WTC11 (cell line): ENCODE measurements at regions not wholly inside any gene's neighbourhood (a gene's known extent, or its start where the extent isn't known, plus 50 kb on each side); places are given as distances from the start of the nearest gene placed in this dataset.

ENCODE experiments used
- ATAC-seq: fragments of 200-7000 bp; cut with Tn5 transposase; 2 replicates; pipeline ENCODE4 v1.10.0; 2021; ENCODE audit warnings: mild to moderate bottlenecking, moderate library complexity
- CTCF ChIA-PET: fragments of 300-600 bp; sonication (Branson Sonifier 250); formaldehyde crosslinking; loops from one replicate; lab custom pipeline; 2021; ENCODE audit warnings: antibody characterized with exemption; lab: Charles Lee
- POLR2A ChIA-PET: fragments of 350-600 bp; sonication (Branson Sonifier 250); formaldehyde crosslinking; loops from one replicate; lab custom pipeline; 2021; ENCODE audit warnings: antibody characterized with exemption; lab: Charles Lee
- DNase-seq: peaks from one replicate; pipeline ENCODE4 v3.0.0; 2021; ENCODE audit warnings: low spot score
- H3K27ac Mint-ChIP-seq: 2 replicates; pipeline ENCODE4 v1.8.0; 2021; ENCODE audit warnings: mixed read lengths
- H3K27me3 Mint-ChIP-seq: 2 replicates; pipeline ENCODE4 v1.8.0; 2021; ENCODE audit warnings: low read depth, mild to moderate bottlenecking, moderate library complexity, mixed read lengths
- H3K36me3 Mint-ChIP-seq: 2 replicates; pipeline ENCODE4 v1.8.0; 2021; ENCODE audit warnings: mixed read lengths
- H3K4me1 Mint-ChIP-seq: 2 replicates; pipeline ENCODE4 v1.8.0; 2022; ENCODE audit warnings: mixed read lengths
- H3K4me3 Mint-ChIP-seq: 2 replicates; pipeline ENCODE4 v1.8.0; 2021; ENCODE audit warnings: mild to moderate bottlenecking, moderate library complexity, mixed read lengths
- H3K9me3 Mint-ChIP-seq: 2 replicates; pipeline ENCODE4 v1.8.0; 2021; ENCODE audit warnings: mixed read lengths
- E2F5 ChIP-seq: sonication (generic); formaldehyde crosslinking; IDR thresholded peaks from 2 replicates; pipeline ENCODE4 v1.8.1; 2022; ENCODE audit warnings: mild to moderate bottlenecking, moderate library complexity, missing genetic modification reagents
- EMX1 ChIP-seq: fragments of 250-450 bp; sonication (Bioruptor Pico); IDR thresholded peaks from 2 replicates; pipeline ENCODE4 v1.8.0; 2021; ENCODE audit warnings: mild to moderate bottlenecking
- GRHL2 ChIP-seq: fragments of 250-450 bp; sonication (Bioruptor Pico); IDR thresholded peaks from 2 replicates; pipeline ENCODE4 v1.8.0; 2022; ENCODE audit warnings: mild to moderate bottlenecking, moderate library complexity; ENCODE audit not compliant: insufficient replicate concordance, severe bottlenecking
- HMGA2 ChIP-seq: fragments of 250-450 bp; sonication (Bioruptor Pico); IDR thresholded peaks from 2 replicates; pipeline ENCODE4 v1.4.0; 2021; ENCODE audit warnings: mild to moderate bottlenecking, moderate library complexity
- OVOL2 ChIP-seq: fragments of 250-450 bp; sonication (Bioruptor Pico); IDR thresholded peaks from 2 replicates; pipeline ENCODE4 v1.9.0; 2021; ENCODE audit warnings: mild to moderate bottlenecking, borderline replicate concordance
- PRRX2 ChIP-seq: fragments of 250-450 bp; sonication (Bioruptor Pico); IDR thresholded peaks from 2 replicates; pipeline ENCODE4 v1.8.0; 2021; ENCODE audit warnings: mild to moderate bottlenecking
- RELA ChIP-seq: sonication (generic); formaldehyde crosslinking; IDR thresholded peaks from 2 replicates; pipeline ENCODE4 v1.8.1; 2022; ENCODE audit warnings: missing genetic modification reagents, mild to moderate bottlenecking, borderline replicate concordance
- ZBTB21 ChIP-seq: sonication (generic); formaldehyde crosslinking; IDR thresholded peaks from 2 replicates; pipeline ENCODE4 v1.8.1; 2023; ENCODE audit warnings: mild to moderate bottlenecking, missing genetic modification reagents, borderline replicate concordance
- ZMAT4 ChIP-seq: fragments of 250-450 bp; sonication (Bioruptor Pico); IDR thresholded peaks from 2 replicates; pipeline ENCODE4 v1.9.0; 2021; ENCODE audit warnings: mild to moderate bottlenecking
- ZNF317 ChIP-seq: sonication (generic); formaldehyde crosslinking; IDR thresholded peaks from 2 replicates; pipeline ENCODE4 v1.8.1; 2023; ENCODE audit warnings: low read depth, mild to moderate bottlenecking, moderate library complexity, missing genetic modification reagents, borderline replicate concordance
- ZNF671 ChIP-seq: fragments of 250-450 bp; sonication (Bioruptor Pico); IDR thresholded peaks from 2 replicates; pipeline ENCODE4 v1.8.0; 2021; ENCODE audit warnings: mild to moderate bottlenecking
- TF ChIP-seq, protein P1 (sequence below): sonication (generic); formaldehyde crosslinking; IDR thresholded peaks from 2 replicates; pipeline ENCODE4 v1.8.1; 2022; ENCODE audit warnings: mild to moderate bottlenecking, missing genetic modification reagents, moderate library complexity, borderline replicate concordance
- TF ChIP-seq, protein P2 (sequence below): sonication (generic); formaldehyde crosslinking; IDR thresholded peaks from 2 replicates; pipeline ENCODE4 v1.8.0; 2022; ENCODE audit warnings: mild to moderate bottlenecking, missing genetic modification reagents
- TF ChIP-seq, protein P3 (sequence below): sonication (generic); formaldehyde crosslinking; conservative IDR thresholded peaks from 2 replicates; pipeline ENCODE4 v1.8.1; 2023; ENCODE audit warnings: mild to moderate bottlenecking, low read depth, missing genetic modification reagents, moderate library complexity
- TF ChIP-seq, protein P4 (sequence below): sonication (generic); formaldehyde crosslinking; conservative IDR thresholded peaks from 2 replicates; pipeline ENCODE4 v1.8.1; 2022; ENCODE audit warnings: mild to moderate bottlenecking, missing genetic modification reagents
- TF ChIP-seq, protein P5 (sequence below): sonication (generic); formaldehyde crosslinking; IDR thresholded peaks from 2 replicates; pipeline ENCODE4 v1.8.0; 2022; ENCODE audit warnings: mild to moderate bottlenecking, missing genetic modification reagents

DNA sequence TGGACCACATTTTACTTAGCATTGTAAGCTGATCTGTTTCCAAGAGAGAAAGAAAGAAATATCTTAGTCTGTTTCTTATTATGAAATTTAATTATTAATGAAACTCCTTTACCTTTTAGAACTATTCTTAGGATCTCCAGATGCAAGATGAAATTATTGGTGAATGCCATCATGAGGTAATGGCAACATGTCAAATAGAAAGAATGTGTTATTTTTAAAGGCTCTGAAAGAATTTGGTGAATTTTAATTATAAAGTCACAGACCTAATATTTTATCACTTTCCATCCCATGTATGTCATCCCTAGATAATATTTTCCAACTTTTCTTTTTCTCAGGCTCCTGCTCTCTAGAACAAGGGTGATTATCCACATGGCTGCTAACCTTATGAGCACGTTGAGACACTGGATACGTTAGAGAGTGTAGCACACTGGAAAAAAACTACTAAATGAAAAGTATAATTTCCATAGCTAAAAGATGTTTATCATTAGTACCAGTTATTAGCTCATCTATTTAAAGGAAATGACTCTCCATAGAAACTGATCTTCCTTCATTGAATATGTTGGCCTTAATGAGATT lies 95.2 kb upstream of the SCG2 start (continued):
- TF ChIP-seq ZMAT4 (CRISPR knock-in tag) (no peak), OVOL2 (no peak), RELA (no peak), PRRX2 (no peak), ZNF317 (CRISPR knock-in tag) (no peak), GRHL2 (no peak), ZBTB21 (CRISPR knock-in tag) (no peak)
- TF ChIP-seq, protein P1, sequence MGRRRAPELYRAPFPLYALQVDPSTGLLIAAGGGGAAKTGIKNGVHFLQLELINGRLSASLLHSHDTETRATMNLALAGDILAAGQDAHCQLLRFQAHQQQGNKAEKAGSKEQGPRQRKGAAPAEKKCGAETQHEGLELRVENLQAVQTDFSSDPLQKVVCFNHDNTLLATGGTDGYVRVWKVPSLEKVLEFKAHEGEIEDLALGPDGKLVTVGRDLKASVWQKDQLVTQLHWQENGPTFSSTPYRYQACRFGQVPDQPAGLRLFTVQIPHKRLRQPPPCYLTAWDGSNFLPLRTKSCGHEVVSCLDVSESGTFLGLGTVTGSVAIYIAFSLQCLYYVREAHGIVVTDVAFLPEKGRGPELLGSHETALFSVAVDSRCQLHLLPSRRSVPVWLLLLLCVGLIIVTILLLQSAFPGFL: no peak
- TF ChIP-seq, protein P2, sequence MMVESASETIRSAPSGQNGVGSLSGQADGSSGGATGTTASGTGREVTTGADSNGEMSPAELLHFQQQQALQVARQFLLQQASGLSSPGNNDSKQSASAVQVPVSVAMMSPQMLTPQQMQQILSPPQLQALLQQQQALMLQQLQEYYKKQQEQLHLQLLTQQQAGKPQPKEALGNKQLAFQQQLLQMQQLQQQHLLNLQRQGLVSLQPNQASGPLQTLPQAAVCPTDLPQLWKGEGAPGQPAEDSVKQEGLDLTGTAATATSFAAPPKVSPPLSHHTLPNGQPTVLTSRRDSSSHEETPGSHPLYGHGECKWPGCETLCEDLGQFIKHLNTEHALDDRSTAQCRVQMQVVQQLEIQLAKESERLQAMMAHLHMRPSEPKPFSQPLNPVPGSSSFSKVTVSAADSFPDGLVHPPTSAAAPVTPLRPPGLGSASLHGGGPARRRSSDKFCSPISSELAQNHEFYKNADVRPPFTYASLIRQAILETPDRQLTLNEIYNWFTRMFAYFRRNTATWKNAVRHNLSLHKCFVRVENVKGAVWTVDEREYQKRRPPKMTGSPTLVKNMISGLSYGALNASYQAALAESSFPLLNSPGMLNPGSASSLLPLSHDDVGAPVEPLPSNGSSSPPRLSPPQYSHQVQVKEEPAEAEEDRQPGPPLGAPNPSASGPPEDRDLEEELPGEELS: no peak

DNA sequence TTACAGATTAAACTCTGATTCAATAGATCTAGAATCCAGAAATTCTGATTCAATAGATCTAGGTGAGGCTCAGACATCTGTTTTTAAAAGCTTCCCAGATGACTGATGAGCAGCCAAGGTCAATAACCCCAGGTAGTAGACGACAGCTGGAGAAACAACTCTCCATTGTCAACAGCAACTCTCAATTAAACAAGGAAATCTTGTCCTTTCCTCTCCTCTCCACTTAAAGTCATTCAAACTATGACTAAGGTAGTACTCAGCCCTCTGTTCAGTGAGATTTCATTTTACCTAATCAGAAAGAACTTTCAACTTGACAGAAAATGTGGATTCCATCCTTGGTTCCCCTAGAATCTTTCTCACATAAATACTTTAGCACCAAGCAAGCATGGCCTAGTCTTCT lies 94.6 kb upstream of the SCG2 start:
- ATAC-seq (no peak), DNase-seq (no peak)
- H3K4me3 Mint-ChIP-seq: no peak overlapping the region
- no peaks in the 10 kb centered on the region for H3K9me3 Mint-ChIP-seq
- POLR2A ChIA-PET: no interaction called here
- CTCF ChIA-PET: no interaction called here
- H3K27ac Mint-ChIP-seq: no peak overlapping the region
- H3K27me3 Mint-ChIP-seq: no peaks in the 10 kb centered on the region
- TF ChIP-seq GRHL2 (no peak), ZNF671 (CRISPR knock-in tag) (no peak), HMGA2 (CRISPR knock-in tag) (no peak), E2F5 (CRISPR knock-in tag) (no peak), EMX1 (no peak)
- TF ChIP-seq, protein P3, sequence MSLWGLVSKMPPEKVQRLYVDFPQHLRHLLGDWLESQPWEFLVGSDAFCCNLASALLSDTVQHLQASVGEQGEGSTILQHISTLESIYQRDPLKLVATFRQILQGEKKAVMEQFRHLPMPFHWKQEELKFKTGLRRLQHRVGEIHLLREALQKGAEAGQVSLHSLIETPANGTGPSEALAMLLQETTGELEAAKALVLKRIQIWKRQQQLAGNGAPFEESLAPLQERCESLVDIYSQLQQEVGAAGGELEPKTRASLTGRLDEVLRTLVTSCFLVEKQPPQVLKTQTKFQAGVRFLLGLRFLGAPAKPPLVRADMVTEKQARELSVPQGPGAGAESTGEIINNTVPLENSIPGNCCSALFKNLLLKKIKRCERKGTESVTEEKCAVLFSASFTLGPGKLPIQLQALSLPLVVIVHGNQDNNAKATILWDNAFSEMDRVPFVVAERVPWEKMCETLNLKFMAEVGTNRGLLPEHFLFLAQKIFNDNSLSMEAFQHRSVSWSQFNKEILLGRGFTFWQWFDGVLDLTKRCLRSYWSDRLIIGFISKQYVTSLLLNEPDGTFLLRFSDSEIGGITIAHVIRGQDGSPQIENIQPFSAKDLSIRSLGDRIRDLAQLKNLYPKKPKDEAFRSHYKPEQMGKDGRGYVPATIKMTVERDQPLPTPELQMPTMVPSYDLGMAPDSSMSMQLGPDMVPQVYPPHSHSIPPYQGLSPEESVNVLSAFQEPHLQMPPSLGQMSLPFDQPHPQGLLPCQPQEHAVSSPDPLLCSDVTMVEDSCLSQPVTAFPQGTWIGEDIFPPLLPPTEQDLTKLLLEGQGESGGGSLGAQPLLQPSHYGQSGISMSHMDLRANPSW (CRISPR knock-in tag): no peak
- TF ChIP-seq, protein P4, sequence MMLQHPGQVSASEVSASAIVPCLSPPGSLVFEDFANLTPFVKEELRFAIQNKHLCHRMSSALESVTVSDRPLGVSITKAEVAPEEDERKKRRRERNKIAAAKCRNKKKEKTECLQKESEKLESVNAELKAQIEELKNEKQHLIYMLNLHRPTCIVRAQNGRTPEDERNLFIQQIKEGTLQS (CRISPR knock-in tag): no peak
- TF ChIP-seq, protein P5, sequence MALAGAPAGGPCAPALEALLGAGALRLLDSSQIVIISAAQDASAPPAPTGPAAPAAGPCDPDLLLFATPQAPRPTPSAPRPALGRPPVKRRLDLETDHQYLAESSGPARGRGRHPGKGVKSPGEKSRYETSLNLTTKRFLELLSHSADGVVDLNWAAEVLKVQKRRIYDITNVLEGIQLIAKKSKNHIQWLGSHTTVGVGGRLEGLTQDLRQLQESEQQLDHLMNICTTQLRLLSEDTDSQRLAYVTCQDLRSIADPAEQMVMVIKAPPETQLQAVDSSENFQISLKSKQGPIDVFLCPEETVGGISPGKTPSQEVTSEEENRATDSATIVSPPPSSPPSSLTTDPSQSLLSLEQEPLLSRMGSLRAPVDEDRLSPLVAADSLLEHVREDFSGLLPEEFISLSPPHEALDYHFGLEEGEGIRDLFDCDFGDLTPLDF (CRISPR knock-in tag): no peak
- peaks cover 7% of the 10 kb centered on the region for H3K4me1 Mint-ChIP-seq
- no peaks in the 10 kb centered on the region for H3K36me3 Mint-ChIP-seq
